Body of pancreas (tissue), 4 donors: ENCODE measurements at regions not wholly inside any gene's neighbourhood (a gene's known extent, or its start where the extent isn't known, plus 50 kb on each side); places are given as distances from the start of the nearest gene placed in this dataset.

Source experiments
- CTCF ChIP-seq, 7 experiments: fragments of 450-650 bp in 4 of 7; fragments of 200-600 bp in 3 of 7; sonication (generic) in 3 of 7; IDR thresholded peaks; one replicate each; pipeline ENCODE4 v1.5.1; 2016 to 2019; ENCODE audit warnings: antibody characterized with exemption in 7 of 7
- POLR2A ChIP-seq, 3 donors: fragments of 450-650 bp; IDR thresholded peaks; one replicate each; pipeline ENCODE4 v1.6.1; 2016; ENCODE audit warnings: antibody characterized with exemption in 3 of 3, mild to moderate bottlenecking in 2 of 3

- TF ChIP-seq CTCF (IDR thresholded peaks at IDR 0.05) = no peak
- no peak for TF ChIP-seq POLR2A (IDR thresholded peaks at IDR 0.05)
Measured at GRCh38 chr3:64384561-64384960, 159.3 kb upstream of the PRICKLE2 start.
